VCaP (cell line): ENCODE measurements at regions not wholly inside any gene's neighbourhood (a gene's known extent, or its start where the extent isn't known, plus 50 kb on each side); places are given as distances from the start of the nearest gene placed in this dataset.

Source experiments
- H3K27ac ChIP-seq: fragments of 450-650 bp; 2 replicates; pipeline ENCODE4 v1.5.1; 2017
- CTCF ChIP-seq: fragments of 450-650 bp; conservative IDR thresholded peaks from 2 replicates; pipeline ENCODE4 v1.5.1; 2017; ENCODE audit warnings: mild to moderate bottlenecking, moderate library complexity

GRCh38 chr11:116118138-116118470, 613.9 kb upstream of the CADM1 start:
- no peak overlapping the region for H3K27ac ChIP-seq
- TF ChIP-seq CTCF, result no peak

- H3K27ac ChIP-seq, result no peak overlapping the region
- TF ChIP-seq CTCF, result no peak
These were observed 613.3 kb upstream of the CADM1 start for GRCh38 chr11:116117331-116118137.

- no peak for TF ChIP-seq CTCF
- H3K27ac ChIP-seq, result no peak overlapping the region
These were observed 611.6 kb upstream of the CADM1 start for GRCh38 chr11:116115801-116116200.

- TF ChIP-seq CTCF, result no peak
These were observed 610.0 kb upstream of the CADM1 start for GRCh38 chr11:116114198-116114651.

GRCh38 chr11:116112087-116112935, 608.1 kb upstream of the CADM1 start:
- H3K27ac ChIP-seq, result no peak overlapping the region
- no peak for TF ChIP-seq CTCF

More at GRCh38 chr11:116114198-116114651, 610.0 kb upstream of the CADM1 start:
- no peak overlapping the region for H3K27ac ChIP-seq

GRCh38 chr11:116111546-116111945, 607.3 kb upstream of the CADM1 start:
- no peak for TF ChIP-seq CTCF
- no peak overlapping the region for H3K27ac ChIP-seq

GRCh38 chr11:116110802-116111201, 606.6 kb upstream of the CADM1 start:
- no peak for TF ChIP-seq CTCF
- H3K27ac ChIP-seq, result no peak overlapping the region
